Cerebellar nuclear complex (tissue), 1 donor: ENCODE measurements at regions not wholly inside any gene's neighbourhood (a gene's known extent, or its start where the extent isn't known, plus 50 kb on each side); places are given as distances from the start of the nearest gene placed in this dataset.

Experiments used
- DNase-seq, 2 experiments: peaks; one replicate each; lab custom pipeline; 2025; lab: John Stamatoyannopoulos, UW

DNA sequence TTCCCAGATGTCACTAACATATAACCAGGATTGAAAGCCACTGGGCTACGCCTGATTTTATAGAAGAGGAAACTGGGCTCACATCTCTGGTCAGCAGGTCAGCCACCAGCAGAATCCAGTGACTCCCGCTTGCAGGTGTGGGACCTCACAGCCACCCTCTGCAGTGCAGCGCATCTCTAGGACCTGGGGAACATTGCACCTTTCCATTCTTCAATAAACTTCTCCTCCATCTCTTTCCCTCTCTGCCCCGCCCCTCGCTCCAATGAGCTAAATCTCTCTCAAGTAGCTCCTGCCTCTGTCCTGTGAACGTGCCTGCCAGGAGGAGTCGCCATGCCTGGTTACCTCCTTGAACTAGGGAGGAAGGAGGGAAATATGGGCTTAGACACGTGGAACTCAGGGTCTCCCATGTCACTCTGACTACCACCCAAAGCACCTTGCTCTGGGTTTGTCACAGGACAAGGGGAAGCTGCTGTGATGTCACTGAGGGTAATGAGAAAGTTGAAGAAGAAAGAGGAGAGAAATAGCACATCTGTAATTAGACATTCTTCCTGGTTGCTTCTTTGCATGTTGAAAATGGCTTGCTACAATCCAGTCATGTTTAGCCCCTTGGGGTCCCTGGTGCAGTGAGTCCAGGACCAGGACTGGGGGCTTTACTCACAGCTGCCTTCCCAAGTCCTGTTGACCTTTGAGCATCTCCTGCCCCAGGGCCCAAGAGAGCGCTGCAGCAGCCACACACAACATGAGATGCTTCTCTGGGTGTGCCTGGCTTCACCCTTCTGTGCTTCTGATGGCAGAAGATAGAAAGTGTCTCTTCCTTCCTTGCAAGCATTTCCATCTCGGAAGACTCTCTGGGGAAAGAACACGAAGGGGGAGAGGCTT, 469.4 kb downstream of the PREX1 start:
- DNase-seq: no peak

GRCh38 chr20:48357714-48358113, 470.1 kb downstream of the PREX1 start:
- DNase-seq: no peak

DNA sequence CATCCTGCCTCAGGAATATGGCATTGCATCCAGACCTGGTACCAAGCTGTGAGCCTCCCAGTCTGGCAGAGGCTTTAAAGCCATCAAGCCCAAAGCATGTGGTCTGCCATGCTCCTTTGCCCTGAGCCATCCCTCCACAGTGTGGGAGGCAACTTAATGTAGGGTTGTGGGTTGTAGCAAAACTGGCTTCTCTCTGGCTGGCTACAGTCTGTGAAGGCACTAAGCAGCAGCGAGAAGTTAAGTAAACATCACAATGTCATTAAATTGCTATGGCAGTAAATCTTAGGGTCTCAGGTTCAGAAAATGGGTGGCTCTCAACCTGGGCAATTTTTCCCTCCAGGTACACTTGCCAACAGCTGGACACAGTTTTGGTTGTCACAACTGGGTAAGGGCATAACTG, 472.9 kb downstream of the PREX1 start:
- no peak for DNase-seq

- no peak for DNase-seq
These were observed 473.4 kb downstream of the PREX1 start for GRCh38 chr20:48354320-48354876.

GRCh38 chr20:48352628-48353027, 475.2 kb downstream of the PREX1 start:
- no peak for DNase-seq

DNA sequence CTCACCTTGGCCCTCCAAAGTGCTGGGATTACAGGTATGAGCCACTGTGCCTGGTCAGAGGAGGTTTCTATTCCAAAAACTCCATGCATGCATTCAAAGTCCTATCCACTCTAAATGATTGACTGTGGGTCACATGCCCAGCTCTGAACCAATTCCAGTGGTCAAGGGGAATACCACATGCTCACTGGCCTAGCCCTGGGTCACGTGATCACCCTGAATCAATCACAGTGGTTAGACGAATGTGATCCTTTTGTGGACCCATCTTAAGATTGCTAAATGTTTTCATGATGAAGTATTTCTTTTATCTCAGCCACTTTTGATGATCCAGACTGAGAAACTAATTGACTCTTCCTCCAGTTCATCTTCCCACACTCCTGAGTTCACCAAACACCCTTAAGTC, 475.8 kb downstream of the PREX1 start:
- no peak for DNase-seq

- no peak for DNase-seq
These were observed 477.3 kb downstream of the PREX1 start for GRCh38 chr20:48350313-48350988.

DNA sequence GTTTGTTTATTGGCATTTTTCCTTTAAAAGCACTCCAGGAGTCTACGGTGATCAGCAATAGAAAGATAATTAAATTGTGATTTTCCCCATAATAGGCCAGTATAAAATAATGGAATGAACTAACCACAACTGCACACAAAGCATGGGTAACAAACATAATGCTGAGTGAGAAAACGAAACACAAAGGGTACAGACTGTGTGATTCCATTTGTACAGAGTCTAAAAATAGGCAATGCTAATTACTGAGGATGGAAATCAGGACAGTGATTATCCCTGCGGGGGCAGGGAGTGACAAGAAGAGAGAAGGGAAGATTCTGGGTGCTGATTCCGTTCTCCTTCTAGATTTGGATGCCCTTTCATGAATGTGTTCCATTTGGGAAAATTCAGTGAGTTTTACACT, 478.1 kb downstream of the PREX1 start:
- no peak for DNase-seq

GRCh38 chr20:48348022-48348421, 479.8 kb downstream of the PREX1 start:
- DNase-seq: no peak

GRCh38 chr20:48342822-48343513, 484.8 kb downstream of the PREX1 start:
- no peak for DNase-seq

DNA sequence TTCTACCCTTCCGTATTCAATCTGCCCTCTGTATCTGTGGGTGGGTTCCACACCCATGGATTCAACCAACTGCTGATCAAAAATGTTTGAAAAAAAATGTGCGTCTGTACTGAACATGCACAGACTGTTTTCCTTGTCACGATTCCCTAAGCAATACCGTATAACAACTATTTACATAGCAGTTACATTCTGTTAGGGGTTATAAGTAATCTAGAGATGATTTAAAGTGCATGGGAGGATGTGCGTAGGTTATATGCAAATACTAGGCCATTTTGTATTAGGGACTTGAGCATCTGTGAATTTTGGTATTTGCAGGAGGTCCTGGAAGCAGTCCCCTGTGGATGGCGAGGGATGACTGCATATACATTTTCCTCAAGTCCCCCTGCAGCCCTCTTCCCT, 486.9 kb downstream of the PREX1 start:
- no peak for DNase-seq

DNA sequence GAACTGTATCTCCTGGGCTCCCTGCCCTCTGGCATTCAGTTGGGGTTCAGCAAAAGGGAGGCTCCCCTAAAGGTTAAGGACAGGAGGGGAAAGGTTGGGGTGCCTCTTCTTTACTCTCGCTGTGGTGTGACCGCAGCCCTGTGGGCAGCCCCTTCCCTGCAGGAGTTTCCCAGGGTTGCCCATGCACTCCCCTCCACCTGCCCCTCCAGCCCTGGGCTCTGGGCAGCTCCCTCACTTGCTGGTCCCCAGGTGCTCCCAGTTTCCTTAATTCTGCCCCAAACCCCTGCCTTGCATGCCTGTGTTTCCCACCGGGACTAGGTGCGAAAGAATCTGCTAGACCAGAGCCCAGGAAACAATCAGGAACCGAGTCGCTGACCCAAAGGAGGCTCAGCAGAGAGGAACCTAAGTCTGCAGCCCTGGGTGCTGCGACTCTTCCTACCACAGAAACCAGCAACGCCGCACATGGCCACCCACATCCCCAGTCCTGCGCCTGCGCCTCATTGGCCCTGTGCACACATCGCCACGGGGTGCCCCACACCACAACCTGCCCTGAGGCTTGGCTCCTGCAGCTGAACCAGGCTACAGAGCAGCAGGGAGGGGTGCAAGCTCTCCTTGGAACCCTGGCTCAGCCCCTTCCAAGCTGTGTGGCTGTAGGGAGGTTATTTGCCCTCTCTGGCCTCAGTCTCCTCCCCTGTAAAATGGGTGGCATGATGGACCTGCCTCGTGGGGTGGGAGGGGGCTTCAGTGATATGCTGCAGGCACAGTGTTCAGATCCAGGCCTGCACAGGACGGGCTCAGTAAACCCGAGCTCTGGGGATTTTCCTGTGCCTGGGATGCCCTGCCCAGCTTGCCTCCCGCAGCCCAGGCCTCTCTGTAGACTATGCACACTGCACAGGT, 487.6 kb downstream of the PREX1 start:
- no peak for DNase-seq

DNA sequence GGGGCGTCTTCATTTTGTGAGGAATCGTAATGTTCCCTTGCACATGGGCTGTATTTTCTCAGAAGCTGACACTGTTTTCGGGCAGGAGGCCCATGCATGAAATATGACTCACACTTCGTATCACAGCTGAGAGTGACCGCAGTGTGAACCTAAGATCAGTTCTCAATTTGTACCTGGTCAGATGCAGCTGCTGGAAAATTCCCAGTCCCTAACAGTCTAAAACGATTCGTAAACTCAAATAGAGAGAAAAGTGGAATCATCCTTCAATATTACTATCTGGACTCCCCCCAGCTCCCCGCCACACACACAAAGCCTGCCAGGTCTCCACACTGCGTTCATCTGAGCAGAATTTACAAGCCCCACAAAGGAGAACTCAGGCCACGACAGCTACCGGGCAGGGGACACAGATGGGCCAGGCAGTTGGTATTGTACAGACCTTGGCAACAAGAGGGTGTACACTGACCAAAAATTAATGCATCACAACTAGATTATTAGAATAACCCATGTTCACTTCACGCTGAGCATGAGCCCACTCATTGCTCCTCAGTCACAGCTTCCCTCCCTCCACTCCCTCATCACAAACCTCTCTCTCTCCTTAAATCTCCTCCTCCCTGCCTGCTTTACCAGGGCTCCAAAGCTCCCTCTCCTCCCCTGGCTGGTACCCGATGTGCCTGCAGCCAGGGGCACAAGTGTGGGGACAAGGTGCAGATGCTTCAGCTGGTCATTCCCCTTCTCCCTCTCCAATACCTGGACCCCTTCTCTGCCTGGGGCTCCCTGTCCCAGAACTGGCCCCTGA, 488.4 kb downstream of the PREX1 start:
- no peak for DNase-seq

GRCh38 chr20:48338717-48339116, 489.1 kb downstream of the PREX1 start:
- no peak for DNase-seq

DNA sequence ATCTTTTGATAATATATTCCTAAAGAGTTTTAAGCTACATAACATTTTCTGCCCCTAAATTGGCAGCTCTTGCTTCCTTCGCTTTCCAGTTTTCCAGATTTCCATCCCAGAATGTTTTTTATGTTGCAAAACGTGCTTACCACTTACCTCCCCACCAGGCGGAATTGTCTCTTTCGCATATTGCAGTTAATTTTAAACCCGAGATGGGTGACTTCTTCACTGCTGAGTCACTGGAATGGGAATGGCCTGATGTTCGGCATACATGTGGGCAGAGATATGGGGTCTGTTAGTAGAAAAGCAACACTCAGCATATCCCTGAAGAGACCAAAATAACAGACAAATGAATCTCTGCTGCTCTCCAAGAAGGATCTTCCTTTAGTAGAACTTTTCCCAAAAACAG, 491.2 kb downstream of the PREX1 start:
- DNase-seq: no peak

DNA sequence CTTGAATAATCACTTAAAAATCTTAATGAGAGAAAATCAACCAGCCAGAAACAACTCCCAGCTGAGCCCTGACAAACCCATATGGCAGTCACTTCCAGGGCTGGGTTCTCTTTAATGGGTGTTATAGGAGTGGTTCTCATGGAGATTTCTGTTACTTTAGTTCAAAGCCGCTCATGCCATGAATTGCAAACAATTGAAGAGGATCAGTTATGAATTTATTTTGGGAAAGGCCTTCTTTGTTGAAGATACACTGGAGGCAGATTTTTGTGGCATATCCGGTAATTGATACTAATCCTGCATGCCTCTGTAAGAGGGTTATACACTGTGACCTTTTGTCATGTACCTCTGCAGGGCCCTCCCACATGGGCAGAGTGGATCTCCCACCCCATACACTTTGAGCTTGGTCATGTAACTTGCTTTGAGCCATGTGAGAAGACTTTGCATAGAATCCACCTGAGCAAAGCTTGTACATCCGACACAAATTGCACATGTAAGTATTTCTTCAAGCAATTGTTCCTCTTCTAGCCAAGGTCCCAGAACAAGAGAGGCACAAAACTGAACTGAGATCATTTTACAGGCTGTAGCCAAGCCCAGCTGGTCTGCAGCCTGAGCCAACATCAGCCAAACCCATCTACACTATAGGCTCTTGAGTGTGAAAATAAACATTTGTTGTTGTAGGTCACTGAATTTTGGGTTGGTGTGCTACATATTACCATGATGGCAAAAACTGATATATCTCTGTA, 492.3 kb downstream of the PREX1 start:
- no peak for DNase-seq

GRCh38 chr20:48333707-48334106, 494.1 kb downstream of the PREX1 start:
- no peak for DNase-seq

GRCh38 chr20:48332555-48332954, 495.2 kb downstream of the PREX1 start:
- DNase-seq: no peak

DNA sequence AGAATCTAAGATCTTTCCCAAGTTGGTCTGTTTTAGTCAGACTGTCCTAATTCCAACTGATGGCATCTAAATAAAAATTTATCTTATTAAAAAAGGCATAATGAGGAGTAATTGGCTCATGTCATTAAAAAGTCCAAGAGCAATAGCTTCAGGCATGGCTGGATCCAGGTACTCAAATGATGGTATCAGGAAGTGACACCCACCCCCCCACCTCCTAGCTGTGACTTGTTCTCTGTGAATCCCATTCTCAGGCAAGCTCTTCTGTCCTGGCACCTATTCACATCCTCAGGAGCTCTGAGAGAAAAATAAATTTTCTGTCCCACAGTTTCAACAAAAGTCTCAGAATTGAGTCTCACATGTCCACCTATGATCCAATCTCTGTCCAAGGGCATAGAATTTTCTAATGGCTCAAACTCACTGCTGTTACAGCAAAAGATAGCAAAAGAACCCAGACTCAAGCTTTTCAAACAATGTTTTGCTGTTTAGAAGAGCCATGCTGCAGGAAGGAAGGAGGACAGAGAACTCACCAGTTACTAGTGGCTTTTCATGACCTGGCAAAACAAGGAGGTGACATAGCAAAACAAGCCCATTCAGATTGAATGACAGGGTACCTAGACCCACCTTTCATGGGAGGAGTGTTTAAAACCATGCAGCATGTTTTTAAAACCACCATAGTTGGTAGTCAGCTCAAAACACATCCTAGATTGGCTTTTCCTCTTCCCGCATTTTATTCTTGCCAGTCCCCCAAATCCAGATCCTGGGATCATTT, 496.1 kb downstream of the PREX1 start:
- no peak for DNase-seq
